ENCODE measurements at regions not wholly inside any gene's neighbourhood (a gene's known extent, or its start where the extent isn't known, plus 50 kb on each side); places are given as distances from the start of the nearest gene placed in this dataset.

GRCh38 chr3:167100651-167101050 is 279.4 kb downstream of the ZBBX start:
- TF ChIP-seq POLR2A (IDR thresholded peaks at IDR 0.05; ENCODE audit: low read depth, low read length) (no peak), POLR2AphosphoS5 (IDR thresholded peaks at IDR 0.05; ENCODE audit: low read depth, low read length) (no peak), TAF1 (IDR thresholded peaks at IDR 0.05; ENCODE audit: borderline replicate concordance, low read depth, low read length) (no peak)

All from GM12892 (cell line).